ENCODE measurements at regions not wholly inside any gene's neighbourhood (a gene's known extent, or its start where the extent isn't known, plus 50 kb on each side); places are given as distances from the start of the nearest gene placed in this dataset.

GRCh38 chr4:94039226-94039625, 168.4 kb upstream of the SMARCAD1 start:
- TF ChIP-seq CSRNP3 (CRISPR knock-in tag; IDR thresholded peaks at IDR 0.05) (no peak), ZNF8 (CRISPR knock-in tag; IDR thresholded peaks at IDR 0.05) (no peak), ARNTL (CRISPR knock-in tag; IDR thresholded peaks at IDR 0.05; ENCODE audit: borderline replicate concordance, low read depth) (no peak), ESRRG (CRISPR knock-in tag; IDR thresholded peaks at IDR 0.05) (no peak)
